GM06990 (cell line): ENCODE measurements at regions not wholly inside any gene's neighbourhood (a gene's known extent, or its start where the extent isn't known, plus 50 kb on each side); places are given as distances from the start of the nearest gene placed in this dataset.

Experiments used
- DNase-seq: peaks from one replicate; pipeline ENCODE4 v3.0.0-alpha.2; 2011; ENCODE audit not compliant: insufficient read length; ENCODE audit errors: extremely low read depth
- H3K27me3 ChIP-seq: replicated peaks from 2 replicates; pipeline ENCODE4 v1.6.0; 2011; ENCODE audit warnings: low read length; ENCODE audit not compliant: control insufficient read depth, insufficient read depth
- H3K36me3 ChIP-seq: 2 replicates; pipeline ENCODE4 v1.5.1; 2011; ENCODE audit warnings: low read length; ENCODE audit not compliant: control insufficient read depth, insufficient read depth
- H3K4me3 ChIP-seq: replicated peaks from 2 replicates; pipeline ENCODE4 v1.5.1; 2011; ENCODE audit warnings: low read depth, mild to moderate bottlenecking, control low read depth, low read length
- CTCF ChIP-seq: IDR thresholded peaks from 2 replicates; pipeline ENCODE4 v1.5.1; 2011; ENCODE audit warnings: low read length, control low read depth, mild to moderate bottlenecking, inconsistent platforms; ENCODE audit not compliant: insufficient read depth, poor library complexity, severe bottlenecking

GRCh38 chr7:3215624-3216585, 85.1 kb upstream of the SDK1 start:
- Histone ChIP-seq H3K27me3 (no peaks in the 10 kb centered on the region; the same call in 1 of the 2 replicates), H3K36me3 (no peaks in the 10 kb centered on the region), H3K4me3 (no peak overlapping the region)
- no peak for TF ChIP-seq CTCF
- DNase-seq: no peak

- DNase-seq: no peak
These were observed 83.9 kb upstream of the SDK1 start for GRCh38 chr7:3217166-3217565.

GRCh38 chr7:3218411-3219225, 82.4 kb upstream of the SDK1 start:
- no peak for TF ChIP-seq CTCF
- Histone ChIP-seq H3K36me3 (no peaks in the 10 kb centered on the region), H3K27me3 (no peaks in the 10 kb centered on the region; the same call in 1 of the 2 replicates), H3K4me3 (no peak overlapping the region)
- no peak for DNase-seq

More at GRCh38 chr7:3217166-3217565, 83.9 kb upstream of the SDK1 start:
- H3K4me3 ChIP-seq: no peak overlapping the region
- H3K36me3 ChIP-seq: no peaks in the 10 kb centered on the region
- no peak for TF ChIP-seq CTCF
- H3K27me3 ChIP-seq: no peaks in the 10 kb centered on the region; the same call in 1 of the 2 replicates

- no peak for DNase-seq
- no peak for TF ChIP-seq CTCF
- Histone ChIP-seq H3K4me3 (no peak overlapping the region), H3K27me3 (no peaks in the 10 kb centered on the region), H3K36me3 (no peaks in the 10 kb centered on the region)
These were observed 71.1 kb upstream of the SDK1 start for GRCh38 chr7:3229904-3230470.

- Histone ChIP-seq H3K4me3 (no peak overlapping the region), H3K36me3 (no peaks in the 10 kb centered on the region), H3K27me3 (no peaks in the 10 kb centered on the region)
- DNase-seq: no peak
- no peak for TF ChIP-seq CTCF
These were observed 70.1 kb upstream of the SDK1 start for GRCh38 chr7:3230908-3231307.
